HG02981 (cell line): ENCODE measurements at regions not wholly inside any gene's neighbourhood (a gene's known extent, or its start where the extent isn't known, plus 50 kb on each side); places are given as distances from the start of the nearest gene placed in this dataset.
"Not testable (repeated sequence)": the region's sequence is repeated elsewhere in the genome, so short reads cannot be mapped to it uniquely, and the experiment has no call there.

ENCODE experiments used
- ATAC-seq: cut with Tn5 transposase; IDR thresholded peaks from one replicate; pipeline ENCODE4 v1.9.1; 2021; ENCODE audit warnings: mild to moderate bottlenecking, moderate library complexity; ENCODE audit not compliant: unreplicated experiment

GRCh38 chr4:126097155-126097799 lies 782.5 kb downstream of the FAT4 start:
- no peak for ATAC-seq

- ATAC-seq = no peak
Observed at GRCh38 chr4:126106658-126107057, 791.9 kb downstream of the FAT4 start.

GRCh38 chr4:126109836-126110235 lies 795.1 kb downstream of the FAT4 start:
- ATAC-seq = no peak

GRCh38 chr4:126113058-126113457 lies 798.3 kb downstream of the FAT4 start:
- ATAC-seq = no peak

- no peak for ATAC-seq
Observed at GRCh38 chr4:126123611-126124325, 809.0 kb downstream of the FAT4 start.

- ATAC-seq = no peak
Observed at GRCh38 chr4:126124818-126125217, 810.1 kb downstream of the FAT4 start.

GRCh38 chr4:126130215-126130614 lies 815.5 kb downstream of the FAT4 start:
- ATAC-seq = no peak

- no peak for ATAC-seq
Observed at GRCh38 chr4:126136922-126137781, 822.4 kb downstream of the FAT4 start.

- ATAC-seq = no peak
Observed at GRCh38 chr4:126137782-126138170, 823.0 kb downstream of the FAT4 start.

- ATAC-seq = no peak
Observed at GRCh38 chr4:126144543-126145237, 829.9 kb downstream of the FAT4 start.

- ATAC-seq = no peak
Observed at GRCh38 chr4:126168484-126168883, 853.7 kb downstream of the FAT4 start.

GRCh38 chr4:126172126-126172525 lies 857.4 kb downstream of the FAT4 start:
- ATAC-seq = no peak

GRCh38 chr4:126174627-126175026 lies 859.9 kb downstream of the FAT4 start:
- no peak for ATAC-seq

- no peak for ATAC-seq
Observed at GRCh38 chr4:126180642-126181041, 865.9 kb downstream of the FAT4 start.

- ATAC-seq = no peak
Observed at GRCh38 chr4:126182336-126182735, 867.6 kb downstream of the FAT4 start.

- ATAC-seq = no peak
Observed at GRCh38 chr4:126182786-126183185, 868.0 kb downstream of the FAT4 start.

GRCh38 chr4:126183206-126183605 lies 868.5 kb downstream of the FAT4 start:
- ATAC-seq = no peak

GRCh38 chr4:126191536-126191935 lies 876.8 kb downstream of the FAT4 start:
- ATAC-seq = no peak

GRCh38 chr4:126192506-126192905 lies 877.8 kb downstream of the FAT4 start:
- no peak for ATAC-seq

- ATAC-seq = not testable (repeated sequence)
Observed at GRCh38 chr4:126201251-126202138, 886.7 kb downstream of the FAT4 start.
